HG02798 (cell line): ENCODE measurements at regions not wholly inside any gene's neighbourhood (a gene's known extent, or its start where the extent isn't known, plus 50 kb on each side); places are given as distances from the start of the nearest gene placed in this dataset.

Experiments used
- ATAC-seq: cut with Tn5 transposase; IDR thresholded peaks from one replicate; pipeline ENCODE4 v1.9.1; 2021; ENCODE audit warnings: mild to moderate bottlenecking; ENCODE audit not compliant: unreplicated experiment, poor library complexity

DNA sequence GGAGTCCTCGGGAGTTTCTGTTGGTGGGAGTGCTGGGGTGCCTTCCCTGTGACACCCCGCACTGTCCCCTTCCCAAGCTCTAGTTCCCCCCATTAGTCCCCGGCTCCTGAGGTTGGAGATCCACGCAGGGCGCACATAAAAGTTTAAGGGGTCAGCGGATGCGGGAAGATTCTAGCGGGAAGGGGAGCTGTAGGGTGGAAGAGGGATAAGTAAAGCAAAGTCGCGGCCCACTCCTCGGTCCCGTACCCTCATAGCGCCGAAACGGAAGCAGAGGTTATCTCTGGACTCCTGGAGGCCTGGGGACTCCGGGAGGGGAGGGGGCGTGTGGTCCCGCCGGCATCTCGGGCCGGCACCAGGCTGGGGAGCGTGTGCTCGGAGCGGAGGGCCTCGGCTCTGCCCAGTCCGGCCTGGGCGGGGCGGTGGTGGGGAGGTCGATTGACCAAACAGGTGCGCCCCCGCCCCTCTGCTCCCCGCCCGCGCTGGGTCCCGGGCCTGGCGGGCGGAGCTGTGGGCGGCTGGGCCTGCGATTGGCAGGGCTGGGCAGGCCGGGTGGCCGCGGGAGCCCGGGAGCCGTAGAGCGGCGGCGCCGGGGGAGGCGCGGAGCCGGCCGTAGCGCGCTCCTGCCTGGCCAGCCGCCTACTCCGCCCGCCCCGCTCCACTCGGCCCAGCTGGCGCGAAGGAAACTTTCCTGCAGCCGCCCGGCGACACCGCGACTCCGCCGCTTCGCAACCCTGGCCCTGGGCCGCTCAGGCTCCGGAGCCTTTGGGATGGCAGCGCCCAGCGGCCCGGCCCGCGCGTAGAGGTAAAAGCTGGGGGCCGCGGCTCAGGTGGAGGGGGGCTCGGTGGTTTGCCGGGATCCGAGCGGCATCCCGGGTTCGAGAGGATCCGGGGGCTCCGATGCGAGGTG, 52.2 kb upstream of the DAB2IP start:
- ATAC-seq = no peak

- ATAC-seq = no peak
Observed at GRCh38 chr9:121599872-121600585, 51.4 kb upstream of the DAB2IP start.

- ATAC-seq = no peak
Observed at GRCh38 chr9:121601194-121601593, 50.2 kb upstream of the DAB2IP start.
